Esophagus muscularis mucosa (tissue), 3 donors: ENCODE measurements at regions not wholly inside any gene's neighbourhood (a gene's known extent, or its start where the extent isn't known, plus 50 kb on each side); places are given as distances from the start of the nearest gene placed in this dataset.

Experiments used
- POLR2A ChIP-seq: fragments of 450-650 bp; IDR thresholded peaks from one replicate; pipeline ENCODE4 v1.6.1; 2017; ENCODE audit warnings: antibody characterized with exemption, moderate library complexity, mild to moderate bottlenecking, low read depth
- TF ChIP-seq, protein P1 (sequence below), 3 experiments: fragments of 200-600 bp in 2 of 3; fragments of 450-650 bp in 1 of 3; sonication (generic) in 2 of 3; IDR thresholded peaks; one replicate each; pipeline ENCODE4 v1.5.1; 2017 to 2019; ENCODE audit warnings: antibody characterized with exemption in 3 of 3, mild to moderate bottlenecking in 2 of 3, moderate library complexity in 1 of 3

DNA sequence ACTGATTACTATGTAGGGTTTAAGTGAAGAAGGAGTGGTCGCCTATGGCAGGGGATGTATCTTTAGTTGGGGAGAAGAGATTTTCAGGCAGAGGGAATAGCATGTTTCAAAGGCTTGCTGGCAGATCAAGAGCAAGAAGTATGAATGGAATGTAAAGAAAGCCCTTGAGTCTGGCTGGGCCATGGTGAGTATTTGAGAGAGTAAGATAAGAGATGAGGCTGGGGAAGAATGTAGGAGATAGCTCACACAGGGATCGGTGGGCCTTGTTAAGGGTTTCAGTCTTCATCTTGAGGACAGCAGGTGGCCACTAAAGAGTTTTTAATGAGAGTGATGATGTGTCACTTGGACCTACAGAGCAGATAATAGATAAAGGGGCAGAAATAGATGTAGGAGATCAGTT is 319.1 kb upstream of the RPS6KA3 start:
- TF ChIP-seq, protein P1, sequence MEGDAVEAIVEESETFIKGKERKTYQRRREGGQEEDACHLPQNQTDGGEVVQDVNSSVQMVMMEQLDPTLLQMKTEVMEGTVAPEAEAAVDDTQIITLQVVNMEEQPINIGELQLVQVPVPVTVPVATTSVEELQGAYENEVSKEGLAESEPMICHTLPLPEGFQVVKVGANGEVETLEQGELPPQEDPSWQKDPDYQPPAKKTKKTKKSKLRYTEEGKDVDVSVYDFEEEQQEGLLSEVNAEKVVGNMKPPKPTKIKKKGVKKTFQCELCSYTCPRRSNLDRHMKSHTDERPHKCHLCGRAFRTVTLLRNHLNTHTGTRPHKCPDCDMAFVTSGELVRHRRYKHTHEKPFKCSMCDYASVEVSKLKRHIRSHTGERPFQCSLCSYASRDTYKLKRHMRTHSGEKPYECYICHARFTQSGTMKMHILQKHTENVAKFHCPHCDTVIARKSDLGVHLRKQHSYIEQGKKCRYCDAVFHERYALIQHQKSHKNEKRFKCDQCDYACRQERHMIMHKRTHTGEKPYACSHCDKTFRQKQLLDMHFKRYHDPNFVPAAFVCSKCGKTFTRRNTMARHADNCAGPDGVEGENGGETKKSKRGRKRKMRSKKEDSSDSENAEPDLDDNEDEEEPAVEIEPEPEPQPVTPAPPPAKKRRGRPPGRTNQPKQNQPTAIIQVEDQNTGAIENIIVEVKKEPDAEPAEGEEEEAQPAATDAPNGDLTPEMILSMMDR (IDR thresholded peaks at IDR 0.05) = no peak
- no peak for TF ChIP-seq POLR2A
